ENCODE measurements at regions not wholly inside any gene's neighbourhood (a gene's known extent, or its start where the extent isn't known, plus 50 kb on each side); places are given as distances from the start of the nearest gene placed in this dataset.

GRCh38 chr5:167580608-167581007 lies 710.8 kb upstream of the WWC1 start:
- no peak for DNase-seq

- no peak for DNase-seq
These were observed 709.2 kb upstream of the WWC1 start for GRCh38 chr5:167582283-167582682.

- DNase-seq: no peak
These were observed 708.6 kb upstream of the WWC1 start for GRCh38 chr5:167582886-167583285.

- no peak for DNase-seq
These were observed 706.3 kb upstream of the WWC1 start for GRCh38 chr5:167585184-167585583.

- no peak for DNase-seq
These were observed 703.5 kb upstream of the WWC1 start for GRCh38 chr5:167587772-167588437.

GRCh38 chr5:167592114-167592513 lies 699.3 kb upstream of the WWC1 start:
- DNase-seq: no peak

GRCh38 chr5:167593329-167594060 lies 698.0 kb upstream of the WWC1 start:
- no peak for DNase-seq

GRCh38 chr5:167594061-167594435 lies 697.4 kb upstream of the WWC1 start:
- DNase-seq: no peak

GRCh38 chr5:167594750-167595149 lies 696.7 kb upstream of the WWC1 start:
- DNase-seq: no peak

- DNase-seq: no peak
These were observed 696.2 kb upstream of the WWC1 start for GRCh38 chr5:167595196-167595595.

GRCh38 chr5:167598166-167598565 lies 693.3 kb upstream of the WWC1 start:
- no peak for DNase-seq

- no peak for DNase-seq
These were observed 689.4 kb upstream of the WWC1 start for GRCh38 chr5:167602067-167602466.

- no peak for DNase-seq
These were observed 688.3 kb upstream of the WWC1 start for GRCh38 chr5:167603135-167603534.

GRCh38 chr5:167608390-167609272 lies 682.8 kb upstream of the WWC1 start:
- no peak for DNase-seq

GRCh38 chr5:167614294-167615021 lies 677.0 kb upstream of the WWC1 start:
- DNase-seq: peak; percentile 12

- DNase-seq: no peak
These were observed 675.2 kb upstream of the WWC1 start for GRCh38 chr5:167616043-167616890.

- DNase-seq: no peak
These were observed 668.1 kb upstream of the WWC1 start for GRCh38 chr5:167623354-167623753.

GRCh38 chr5:167624053-167624452 lies 667.4 kb upstream of the WWC1 start:
- no peak for DNase-seq

- DNase-seq: no peak
These were observed 664.9 kb upstream of the WWC1 start for GRCh38 chr5:167626341-167627123.

- DNase-seq: no peak
These were observed 661.8 kb upstream of the WWC1 start for GRCh38 chr5:167629634-167630033.

GRCh38 chr5:167631191-167631590 lies 660.3 kb upstream of the WWC1 start:
- DNase-seq: no peak

All from right kidney (tissue), 1 donor.